ENCODE measurements at regions not wholly inside any gene's neighbourhood (a gene's known extent, or its start where the extent isn't known, plus 50 kb on each side); places are given as distances from the start of the nearest gene placed in this dataset.

DNA sequence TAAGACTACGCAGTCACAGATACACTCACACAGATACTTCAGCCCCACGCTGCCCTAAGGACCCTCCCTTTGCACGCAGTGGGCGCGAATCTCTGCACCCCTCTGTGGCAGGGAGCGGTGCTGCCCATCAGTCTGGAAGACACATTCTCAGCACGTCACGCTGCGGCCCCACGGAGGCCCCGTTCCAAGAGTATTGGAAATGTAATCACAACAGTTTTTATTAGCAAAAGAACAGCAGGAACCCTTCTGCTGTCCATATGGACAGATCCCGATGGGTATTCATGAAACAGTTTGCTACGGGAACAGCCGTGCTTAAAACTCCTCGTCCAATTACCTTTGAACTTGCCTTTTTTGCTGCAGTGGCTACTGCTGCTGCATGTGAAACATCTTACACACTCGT, 131.0 kb downstream of the RPS24 start:
- no peak for ATAC-seq

DNA sequence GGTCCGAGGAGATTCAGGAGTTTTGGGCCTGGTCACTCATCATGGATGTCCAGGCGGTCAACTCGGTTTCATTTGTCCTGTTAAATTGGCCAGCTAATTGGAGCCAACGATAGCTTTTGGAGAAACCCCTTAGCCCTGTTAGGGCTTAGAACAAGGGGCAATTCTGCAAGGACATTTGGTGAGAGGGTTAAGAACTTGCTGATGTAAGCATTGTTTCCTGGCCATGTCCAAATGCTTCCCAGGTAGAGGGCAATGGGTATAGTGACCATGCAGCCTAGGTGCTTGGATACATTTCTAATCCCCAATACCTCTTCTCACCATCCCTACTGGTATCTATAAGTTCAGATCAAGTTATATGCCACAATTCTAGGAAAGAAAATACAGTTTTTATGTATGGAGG, 131.5 kb downstream of the RPS24 start:
- no peak for ATAC-seq

DNA sequence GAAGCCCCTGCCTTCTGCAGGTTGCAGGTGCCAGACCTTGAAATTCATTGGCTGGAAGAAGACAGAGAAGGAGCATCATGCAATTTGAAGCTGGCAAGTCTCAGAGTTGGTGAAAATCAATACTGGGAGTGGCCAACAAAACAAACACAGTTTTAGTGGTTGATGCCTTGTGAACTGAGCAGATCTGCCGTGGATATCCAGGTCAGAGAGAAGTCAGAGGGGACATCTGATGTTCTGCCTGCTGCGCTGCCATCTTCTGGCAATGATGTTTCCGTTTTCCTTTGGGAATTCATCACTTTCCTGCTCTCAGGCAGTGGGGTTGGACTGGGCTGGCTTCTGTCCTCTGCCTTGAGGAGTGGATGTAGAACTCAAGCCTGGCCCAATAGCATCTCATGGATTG, 132.0 kb downstream of the RPS24 start:
- ATAC-seq = no peak

DNA sequence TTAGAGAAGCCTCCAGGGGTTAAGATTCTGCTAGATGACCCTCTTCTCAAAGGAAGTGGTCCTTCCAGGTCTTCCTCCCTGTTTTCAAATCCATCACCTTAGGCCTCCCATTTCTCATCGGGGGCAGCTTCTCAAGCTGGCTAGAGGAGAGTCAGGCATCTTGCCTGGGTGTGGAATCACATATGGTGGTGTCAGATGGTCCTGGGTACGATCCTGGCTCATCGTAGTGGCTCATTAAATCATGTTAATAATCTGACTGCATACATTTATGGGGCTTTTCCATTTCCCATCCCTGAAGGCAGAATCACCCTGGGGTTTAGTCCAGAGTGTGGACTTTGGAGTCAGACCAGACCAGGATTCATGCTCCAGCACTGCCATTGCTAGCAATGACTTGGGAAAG, 132.6 kb downstream of the RPS24 start:
- no peak for ATAC-seq

DNA sequence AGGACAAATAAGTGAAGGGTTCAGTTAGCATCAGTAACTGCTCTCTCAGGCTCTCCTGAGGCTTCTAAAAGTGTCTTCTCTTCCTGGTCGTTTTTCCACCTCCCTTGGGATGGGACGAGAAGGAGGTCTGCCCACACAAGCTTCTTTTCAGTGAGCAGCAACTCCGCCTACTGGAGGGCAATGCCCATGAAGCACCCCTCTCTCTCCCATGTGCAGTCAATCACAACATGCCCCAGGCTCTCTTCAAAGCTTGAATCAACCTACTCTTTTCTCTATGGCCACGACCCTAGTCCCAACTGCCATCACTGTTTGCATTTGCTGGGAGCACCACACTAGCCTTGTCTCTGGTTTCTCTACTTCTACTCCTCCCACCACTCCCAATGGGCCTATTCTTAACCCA, 135.6 kb downstream of the RPS24 start:
- ATAC-seq = no peak

DNA sequence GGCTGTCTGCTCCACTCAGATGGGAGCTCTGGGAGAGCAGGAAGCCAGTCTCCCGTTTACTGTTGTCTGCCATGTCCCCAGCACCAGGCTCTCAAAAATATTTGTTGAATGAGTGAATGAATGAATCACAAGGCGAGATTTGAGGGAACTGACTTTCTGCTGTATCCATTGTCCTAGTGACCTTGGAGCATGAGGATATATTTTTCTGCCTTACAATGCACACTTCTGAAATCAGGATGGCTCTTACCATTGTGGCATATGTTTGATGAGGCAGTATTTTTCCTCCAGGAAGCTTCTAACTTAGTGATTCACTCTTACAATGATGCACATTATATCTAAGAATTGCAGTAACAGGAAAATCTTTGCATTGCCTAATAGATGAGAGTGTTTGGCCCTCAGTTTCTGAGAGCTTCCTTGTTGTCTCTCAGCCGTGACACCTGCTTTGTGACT, 136.4 kb downstream of the RPS24 start:
- ATAC-seq = peak; percentile 85

DNA sequence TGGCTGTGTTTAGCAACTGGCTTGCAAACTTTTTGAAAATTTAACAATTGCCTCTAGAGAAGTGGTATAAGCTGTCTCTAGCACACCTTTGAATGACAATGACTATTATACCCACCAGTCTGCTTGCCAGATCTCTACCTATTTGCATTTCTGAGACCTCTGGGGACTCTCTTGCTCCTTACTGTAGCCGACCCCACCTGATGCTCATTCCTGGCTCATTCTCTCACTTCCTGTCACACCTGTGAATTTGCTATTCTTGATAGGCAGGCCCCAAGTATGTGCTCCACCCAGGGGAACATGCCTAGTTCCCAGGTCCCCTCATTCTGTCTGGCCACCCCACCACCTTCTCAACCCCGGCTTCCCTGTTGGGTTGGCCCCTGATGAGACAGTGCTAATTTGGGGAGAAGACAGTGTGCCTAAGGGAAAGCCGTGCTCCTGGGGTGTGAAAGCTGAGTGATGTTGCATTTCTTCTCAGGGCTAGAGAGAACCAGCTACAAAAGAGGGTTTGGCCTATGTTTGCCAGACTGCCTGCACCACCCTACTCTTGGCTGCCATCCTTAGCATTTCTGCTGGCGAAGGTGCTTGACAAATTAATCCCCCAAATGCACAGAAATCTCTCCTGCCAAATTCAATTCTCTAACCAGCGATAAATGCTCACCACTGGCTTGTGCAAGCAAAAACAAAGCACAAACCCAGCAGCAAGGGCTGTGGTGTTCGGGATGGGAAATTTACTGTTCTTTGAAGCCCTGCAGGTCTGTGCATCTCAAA, 138.2 kb downstream of the RPS24 start:
- peak; percentile 62 for ATAC-seq

DNA sequence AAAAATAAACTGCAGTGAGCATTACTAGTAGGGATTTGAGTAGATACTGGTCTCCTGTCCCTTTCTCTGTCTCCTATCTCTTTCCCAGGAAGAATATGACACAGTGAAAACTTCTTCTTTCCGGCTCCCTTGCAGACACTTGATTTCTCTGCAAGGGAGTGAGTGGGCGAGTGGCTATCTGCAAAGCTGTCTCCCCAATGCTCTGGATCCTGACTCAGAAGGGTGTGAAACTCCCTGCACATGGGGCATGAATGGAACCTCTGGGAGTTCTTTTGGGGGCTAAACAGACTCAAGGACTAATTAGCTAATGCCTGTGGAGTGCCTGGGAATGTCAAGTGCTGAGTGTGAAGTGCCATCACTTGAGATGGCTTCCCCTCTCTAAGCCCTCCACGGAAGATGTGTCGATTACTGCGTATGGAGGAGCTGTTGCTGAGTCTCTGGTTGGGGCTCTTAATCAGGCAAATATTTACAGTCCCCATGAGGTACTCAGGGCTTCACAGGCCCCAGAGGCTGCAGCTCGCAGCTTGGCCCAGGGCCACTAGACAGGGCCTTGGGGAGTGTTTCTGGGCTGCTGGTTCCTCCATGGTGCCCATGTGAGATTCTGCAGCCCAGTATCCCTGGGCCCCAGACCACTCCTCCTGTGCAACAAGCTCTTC, 139.8 kb downstream of the RPS24 start:
- no peak for ATAC-seq

DNA sequence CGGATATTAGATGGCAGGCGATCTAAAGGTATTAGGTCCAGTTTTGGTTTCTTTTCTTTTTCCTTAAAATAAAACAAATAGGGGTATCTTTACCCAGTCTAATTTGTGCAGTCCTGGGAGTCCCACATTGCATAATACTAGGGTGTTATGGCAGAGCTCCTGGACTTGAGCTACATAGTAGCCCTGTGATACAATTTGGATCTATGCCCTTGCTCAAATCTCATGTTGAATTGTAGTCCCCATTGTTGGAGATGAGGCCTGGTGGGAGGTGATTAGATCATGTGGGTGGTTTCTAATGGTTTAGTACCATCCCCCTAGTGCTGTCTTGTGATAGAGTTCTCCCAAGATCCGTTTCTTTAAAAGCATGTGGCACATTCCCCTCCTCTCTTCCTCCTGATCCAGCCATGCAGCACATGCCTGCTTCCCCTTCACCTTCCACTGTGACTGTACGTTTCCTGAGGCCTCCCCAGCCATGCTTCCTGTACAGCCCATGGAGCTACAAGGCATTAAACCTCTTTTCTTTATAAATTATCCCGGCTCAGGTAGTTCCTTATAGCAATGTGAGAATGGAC, 141.9 kb downstream of the RPS24 start:
- ATAC-seq = no peak

DNA sequence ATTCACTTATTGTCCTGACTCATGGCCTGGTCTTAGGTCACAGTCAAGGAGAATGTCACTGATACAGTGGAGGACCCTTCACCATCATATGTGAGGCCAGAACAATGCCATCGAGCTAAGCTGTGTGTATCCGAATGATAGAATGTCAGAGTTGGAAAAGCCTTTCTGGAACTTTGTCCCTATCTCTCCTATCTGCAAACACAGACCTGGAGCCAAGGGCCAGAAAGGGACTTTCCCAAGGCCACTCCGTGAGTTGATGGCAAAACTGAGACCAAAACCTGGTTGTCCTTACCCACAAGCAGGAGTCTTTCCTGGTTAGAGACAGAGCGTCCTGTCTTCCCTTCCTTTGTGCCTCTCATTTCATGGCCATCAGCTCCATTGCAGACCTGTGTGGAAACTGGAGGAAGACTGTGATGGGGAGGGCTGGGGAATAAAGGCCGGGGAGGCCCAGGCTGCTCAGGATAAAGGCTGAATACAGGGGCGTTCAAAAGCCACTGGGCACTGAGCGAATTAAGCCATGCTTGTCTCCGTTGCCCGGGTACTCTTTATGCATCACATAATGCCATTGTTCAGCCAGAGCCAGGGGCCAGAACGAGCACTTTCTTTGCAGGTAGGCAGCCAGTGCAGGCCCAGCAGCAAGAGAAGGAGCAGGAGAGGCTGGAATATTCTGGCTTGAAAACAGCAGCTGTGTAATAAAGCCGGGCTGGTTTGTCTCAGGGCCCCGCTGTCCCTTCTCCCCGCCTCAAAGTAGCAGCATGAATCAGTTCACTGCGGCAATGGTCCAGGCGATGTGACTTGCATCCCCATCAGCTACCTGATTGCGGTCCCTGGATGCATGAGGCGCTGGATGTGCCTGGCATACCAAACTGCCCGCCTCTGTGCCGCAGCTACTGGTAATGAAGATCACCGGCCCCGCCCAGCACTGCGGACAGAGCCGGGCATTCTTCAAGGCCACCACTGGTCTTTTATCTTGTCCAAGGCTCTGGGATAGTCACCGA, 143.0 kb downstream of the RPS24 start:
- no peak for ATAC-seq

DNA sequence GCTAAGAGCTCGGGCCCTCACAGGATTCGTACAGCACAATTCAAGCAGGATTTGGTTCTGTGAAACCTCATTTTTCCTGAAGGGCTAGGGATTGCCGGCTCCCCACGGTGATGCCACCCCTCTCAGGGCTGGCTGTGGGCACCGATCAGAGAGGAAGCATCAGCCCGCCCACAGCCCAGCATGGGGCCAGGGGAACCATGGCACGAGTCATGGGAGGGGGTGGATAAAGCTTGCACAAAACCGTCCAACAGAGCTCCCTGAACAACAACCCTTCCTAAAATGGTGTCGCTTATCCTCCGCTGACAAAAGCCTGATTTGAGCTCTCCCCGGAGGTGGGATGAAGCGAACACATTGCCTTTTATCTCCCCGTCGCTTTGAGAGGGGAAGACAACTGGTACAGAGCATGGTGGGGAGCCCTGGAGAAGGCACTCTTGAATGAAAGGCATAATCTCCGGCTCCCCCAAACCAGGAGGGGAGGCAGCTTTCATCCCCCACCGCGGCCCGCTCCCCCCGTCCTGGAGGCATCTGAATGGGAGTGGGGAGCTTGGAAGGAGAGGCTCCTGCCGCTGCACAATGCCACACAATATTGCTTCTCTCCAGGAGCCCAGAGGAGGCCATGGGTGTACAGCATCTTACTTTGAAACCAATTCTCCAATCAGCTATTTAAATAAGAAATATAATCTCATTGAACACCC, 144.0 kb downstream of the RPS24 start:
- ATAC-seq = no peak

DNA sequence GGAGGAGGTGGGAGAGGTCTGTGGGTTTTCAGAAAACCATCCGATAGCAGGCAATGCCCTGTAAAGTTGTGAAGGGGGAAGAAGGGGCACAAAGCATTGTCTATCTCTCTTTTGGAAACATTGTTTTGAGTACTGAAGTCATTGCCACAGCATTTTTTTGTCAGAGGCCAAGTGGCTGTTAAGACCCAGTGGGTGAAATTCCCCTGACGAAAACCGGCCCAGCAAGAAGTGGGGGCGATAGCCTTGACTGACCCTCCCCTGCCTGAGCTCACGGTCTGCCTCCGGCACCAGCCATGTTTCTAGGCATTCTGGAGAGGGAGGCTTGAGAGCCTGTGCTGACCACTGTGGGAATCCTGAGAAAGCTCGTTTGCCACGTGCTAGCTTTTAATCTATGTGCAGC, 144.7 kb downstream of the RPS24 start:
- no peak for ATAC-seq

DNA sequence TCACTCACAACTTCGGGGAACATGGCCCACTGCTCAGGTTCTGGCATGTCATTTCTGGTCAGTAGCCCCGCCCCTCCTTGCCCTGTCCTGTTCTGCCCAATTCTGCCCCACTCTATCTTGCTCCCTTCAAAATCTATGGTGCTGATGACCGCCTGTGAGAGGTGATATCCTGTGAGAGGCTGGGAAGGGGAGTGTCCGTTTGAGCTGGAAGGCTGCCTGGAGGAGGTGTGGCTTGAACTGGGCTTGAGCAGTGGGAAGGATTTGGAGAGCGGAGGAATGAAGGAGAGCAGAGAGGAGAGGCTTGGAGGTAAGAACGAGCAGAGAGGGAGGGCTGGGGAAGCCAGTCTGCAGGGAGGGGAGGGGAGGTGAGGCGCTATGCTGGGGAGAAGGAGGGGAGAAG, 145.3 kb downstream of the RPS24 start:
- peak; percentile 44 for ATAC-seq

DNA sequence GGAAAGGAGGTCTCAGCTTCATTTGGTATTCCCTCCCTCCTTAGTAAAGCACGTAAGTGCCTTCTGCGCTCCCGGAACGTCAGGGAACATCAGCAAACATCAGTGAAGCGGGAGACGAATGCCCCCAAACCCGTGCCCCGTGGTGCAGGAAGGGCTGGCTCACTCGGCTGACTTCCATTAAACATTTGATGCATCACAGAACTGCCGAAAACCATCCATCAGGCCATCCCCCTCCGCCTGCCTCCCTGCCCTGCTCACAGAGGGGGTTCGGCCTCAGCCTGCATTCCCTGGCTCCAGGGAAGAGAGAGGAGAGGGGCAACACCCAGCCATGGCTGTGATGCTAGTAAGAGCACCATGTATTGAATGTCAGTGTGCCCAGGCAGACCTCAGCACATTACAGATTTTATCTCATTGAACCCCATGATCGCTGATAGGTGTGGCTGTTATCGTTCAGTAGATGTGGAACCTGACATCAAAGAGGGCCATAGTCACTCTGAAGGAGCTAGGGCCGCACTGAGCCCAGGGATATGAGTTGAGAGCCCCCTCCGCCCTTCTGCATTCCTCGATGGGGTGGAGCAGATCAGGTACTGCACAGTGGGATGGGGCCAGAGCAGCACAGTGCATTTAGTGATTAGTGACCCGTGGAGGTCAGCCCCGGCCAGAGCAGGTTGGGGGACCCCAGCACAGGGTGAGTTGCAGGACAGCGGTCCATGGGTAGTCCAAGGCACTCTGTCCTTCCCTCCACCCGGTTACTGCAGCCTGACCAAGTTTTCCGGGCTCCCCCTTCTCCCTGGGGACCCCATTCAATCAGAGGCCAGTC, 146.4 kb downstream of the RPS24 start:
- ATAC-seq = no peak

DNA sequence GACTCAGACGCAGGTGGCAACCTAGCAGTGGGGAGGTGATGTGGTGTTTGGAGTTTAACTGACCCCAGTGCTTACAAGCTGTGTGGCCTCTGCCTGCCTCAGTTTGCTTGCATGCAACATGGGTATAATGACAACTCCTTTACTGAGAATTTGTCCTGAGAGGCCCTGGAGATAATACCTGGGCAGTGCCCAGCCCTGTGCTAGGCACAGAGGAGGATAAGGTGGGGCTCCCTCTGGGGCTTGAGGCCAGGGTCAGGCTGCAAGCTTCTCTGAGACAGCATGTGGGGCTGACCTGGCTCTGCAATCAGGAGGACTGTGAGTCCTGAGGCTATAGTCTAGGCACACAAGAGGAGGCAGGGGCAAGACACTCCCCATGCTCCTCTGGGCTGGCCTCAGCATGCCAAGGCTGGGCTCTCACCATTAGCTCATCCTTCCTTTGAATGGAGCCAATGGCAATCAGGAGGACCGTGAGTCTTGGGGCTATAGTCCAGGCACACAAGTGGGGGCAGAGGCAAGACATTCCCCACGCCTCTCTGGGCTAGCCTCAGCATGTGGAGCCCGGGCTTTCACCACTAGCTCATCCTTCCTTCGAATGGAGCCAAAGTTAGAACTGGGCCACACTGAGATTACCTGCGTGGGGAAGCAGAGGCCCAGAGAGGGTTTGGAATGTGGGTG, 147.9 kb downstream of the RPS24 start:
- ATAC-seq = peak; percentile 91

DNA sequence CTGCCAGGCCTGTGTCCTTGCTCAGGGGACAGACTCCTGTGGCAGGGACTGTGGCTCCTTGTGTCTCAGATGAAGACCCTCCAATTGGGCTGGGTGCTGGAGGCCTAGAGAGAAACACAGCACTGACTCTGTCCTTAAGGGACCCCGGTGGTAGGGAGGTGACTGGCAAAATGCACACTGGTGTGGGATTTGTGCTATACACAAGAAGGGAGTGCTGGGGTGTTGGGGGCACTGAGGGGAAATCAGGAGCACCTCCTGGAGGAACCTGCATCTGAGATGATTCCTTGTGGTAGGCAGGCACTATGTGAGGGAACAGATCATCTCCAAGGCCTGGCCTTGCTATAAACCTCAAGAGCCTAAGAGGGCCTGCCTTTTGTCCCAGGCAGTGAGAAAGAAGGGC, 149.2 kb downstream of the RPS24 start:
- no peak for ATAC-seq

DNA sequence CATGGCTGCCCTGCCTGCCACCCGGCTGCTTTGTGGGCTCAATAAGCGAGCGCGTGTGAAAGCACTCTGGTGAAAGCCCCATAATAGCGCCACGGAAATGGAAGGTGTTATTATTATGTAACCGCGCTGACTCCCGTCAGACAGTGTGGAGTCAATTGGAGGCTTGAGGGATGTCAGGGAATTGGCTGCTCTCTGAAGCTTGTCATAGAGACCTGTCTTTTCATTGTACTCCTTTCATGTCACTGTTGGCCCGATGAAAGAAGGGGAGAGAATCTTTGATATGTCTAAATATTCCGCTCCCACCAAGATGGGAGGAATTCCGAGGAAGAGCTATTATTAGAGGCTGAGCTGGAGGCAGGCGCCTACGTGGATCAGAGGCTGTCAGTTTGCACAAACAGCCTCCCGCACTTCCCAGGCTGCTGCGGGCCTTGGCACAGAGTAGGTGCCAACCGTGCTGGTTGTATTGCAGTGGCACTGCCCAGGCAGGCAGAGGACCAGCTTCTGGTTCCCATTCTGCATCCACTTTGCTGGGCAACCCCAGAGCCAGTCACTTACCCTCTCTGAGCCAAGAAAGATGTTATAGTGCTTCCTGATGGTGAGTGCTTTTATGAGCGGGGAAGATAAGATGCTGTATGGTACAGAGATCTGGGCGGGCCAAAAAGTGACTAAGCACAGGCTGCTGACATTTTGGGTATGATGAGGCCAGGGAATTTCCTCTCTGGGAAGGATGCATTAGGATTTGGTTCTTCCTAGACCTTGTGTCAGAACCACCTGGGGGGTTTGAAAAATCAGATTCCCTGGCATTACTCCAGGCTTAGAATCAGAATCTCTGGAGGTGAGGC, 151.4 kb downstream of the RPS24 start:
- ATAC-seq = no peak

DNA sequence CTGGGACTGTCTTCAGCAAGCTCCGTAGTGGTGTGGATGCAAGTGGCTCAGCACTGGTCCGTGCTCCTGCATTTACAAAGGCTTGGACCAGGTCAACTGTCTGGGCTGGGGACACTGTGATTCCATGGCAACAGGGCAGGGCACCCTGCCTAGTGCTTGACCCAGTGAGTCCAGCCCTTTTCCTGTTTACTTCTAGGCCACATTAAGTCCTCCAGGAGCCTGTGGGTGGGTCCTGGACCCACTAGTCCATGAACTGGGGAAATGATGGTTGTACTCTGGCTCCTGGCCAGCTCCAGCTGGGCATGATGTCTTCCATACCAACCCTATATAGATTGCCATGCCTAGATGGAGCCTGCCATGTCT, 152.0 kb downstream of the RPS24 start:
- no peak for ATAC-seq

DNA sequence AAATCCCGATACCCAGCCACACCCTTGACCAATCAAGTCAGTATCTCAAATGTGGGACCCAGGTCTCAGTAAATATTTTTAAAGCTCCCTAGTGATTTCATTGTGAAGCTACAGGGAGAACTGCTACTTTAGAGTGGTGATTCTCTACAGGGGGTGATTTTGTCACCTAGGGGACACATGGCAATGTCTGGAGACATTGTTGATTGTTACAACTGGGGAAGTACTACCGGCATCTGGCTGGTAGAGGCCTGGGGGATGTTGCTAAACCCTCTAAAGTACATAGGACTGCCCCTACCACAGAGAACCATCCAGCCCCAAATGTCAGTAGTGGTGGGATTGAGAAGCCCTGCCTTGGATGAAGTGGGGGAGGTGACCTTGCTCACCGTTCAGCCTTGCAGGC, 152.9 kb downstream of the RPS24 start:
- ATAC-seq = no peak

DNA sequence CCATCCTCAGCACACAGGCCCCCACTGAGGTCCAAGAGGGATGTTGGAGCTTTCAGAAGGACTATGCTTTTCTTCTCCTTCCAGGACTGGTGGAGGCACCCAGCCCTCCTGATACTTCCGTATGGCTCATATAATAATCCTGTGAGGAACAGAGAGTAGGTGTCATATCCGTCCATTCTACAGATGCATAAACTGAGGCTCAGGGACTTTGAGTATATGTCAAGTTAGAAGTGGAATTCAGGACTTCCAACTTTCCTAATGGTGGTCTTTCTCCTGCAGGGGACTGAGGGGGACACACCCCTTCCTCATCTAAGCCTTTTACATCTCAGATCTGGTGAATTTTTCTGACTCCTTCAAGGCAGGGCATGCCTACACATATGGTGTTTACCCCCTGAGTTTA, 153.7 kb downstream of the RPS24 start:
- no peak for ATAC-seq
